ENCODE measurements at regions not wholly inside any gene's neighbourhood (a gene's known extent, or its start where the extent isn't known, plus 50 kb on each side); places are given as distances from the start of the nearest gene placed in this dataset.

DNA sequence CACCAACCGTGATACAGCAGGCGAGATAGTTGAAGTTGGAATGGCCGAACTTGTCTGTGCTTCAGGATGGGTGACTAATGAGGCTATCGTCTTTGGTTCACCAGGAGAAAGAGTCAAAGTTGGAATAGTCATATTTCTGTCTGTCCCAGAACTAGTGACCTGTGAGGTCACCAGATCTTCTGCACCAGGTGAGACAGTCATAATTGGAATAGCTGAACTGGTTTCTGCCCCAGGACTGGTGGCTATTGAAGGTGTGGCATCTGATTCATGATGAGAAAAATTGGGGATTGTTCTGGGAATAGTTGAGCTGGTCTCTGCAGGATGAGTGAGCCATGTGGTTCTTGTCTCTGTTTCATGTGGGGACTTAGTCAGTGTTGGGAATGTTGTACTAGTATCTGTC lies 71.6 kb downstream of the MUC16 start:
- H3K27me3 Mint-ChIP-seq = peaks cover 0 to 53% (median 25%) of the 10 kb centered on the region in 5 donors
- ATAC-seq (no peak), DNase-seq (no peak)
- no peaks in the 10 kb centered on the region for H3K4me1 ChIP-seq (ENCODE audit: control insufficient read depth in 2 of 2, insufficient read depth in 2 of 2, low read length in 2 of 2)
- intact Hi-C loops (cut with micrococcal nuclease) = no loop called here
- no peak overlapping the region for H3K27ac Mint-ChIP-seq
- no peaks in the 10 kb centered on the region for H3K27me3 ChIP-seq (ENCODE audit: control insufficient read depth in 2 of 2, insufficient read depth in 2 of 2, low read length in 2 of 2)
- POLR2A ChIA-PET = no interaction called here
- peaks cover 0 to 29% (median 7%) of the 10 kb centered on the region in 11 donors for H3K9me3 Mint-ChIP-seq
- no peak overlapping the region for H3K27ac ChIP-seq (ENCODE audit: low read depth, low read length)
- no peaks in the 10 kb centered on the region for H3K9me3 ChIP-seq (ENCODE audit: control insufficient read depth in 2 of 3, low read length in 3 of 3)
- CTCF ChIA-PET = no interaction called here
- peaks cover 0 to 5% (median 0%) of the 10 kb centered on the region in 5 donors for H3K36me3 Mint-ChIP-seq
- no peaks in the 10 kb centered on the region for H3K4me1 Mint-ChIP-seq
- no peak overlapping the region for H3K4me3 Mint-ChIP-seq
- H3K36me3 ChIP-seq (ENCODE audit: control insufficient read depth in 2 of 3, insufficient read depth in 3 of 3, low read length in 3 of 3) = no peaks in the 10 kb centered on the region
- H3K4me3 ChIP-seq (ENCODE audit: low read length) = no peak overlapping the region

All from naive thymus-derived CD4-positive, alpha-beta T cell (primary cell).